ENCODE measurements at regions not wholly inside any gene's neighbourhood (a gene's known extent, or its start where the extent isn't known, plus 50 kb on each side); places are given as distances from the start of the nearest gene placed in this dataset.

GRCh38 chr3:117128872-117129271 lies 419.3 kb downstream of the TUSC7 start:
- no peaks in the 10 kb centered on the region for H3K27me3 ChIP-seq (ENCODE audit: control insufficient read depth in 2 of 2, insufficient read depth in 2 of 2, low read length in 2 of 2)
- no peak for ATAC-seq
- H3K36me3 ChIP-seq (ENCODE audit: control insufficient read depth, insufficient read depth, low read length): no peaks in the 10 kb centered on the region
- H3K27ac ChIP-seq (ENCODE audit: extremely low read depth, low read depth, low read length): no peak overlapping the region
- H3K9me3 ChIP-seq (replicated peaks; ENCODE audit: control insufficient read depth, insufficient read depth, low read depth, low read length): no peaks in the 10 kb centered on the region
- H3K9ac ChIP-seq (ENCODE audit: insufficient read depth in 1 of 2, low read depth in 2 of 2, low read length in 2 of 2): no peak overlapping the region
- H3K9me1 ChIP-seq (ENCODE audit: control insufficient read depth, insufficient read depth, low read length): no peaks in the 10 kb centered on the region
- H3K79me2 ChIP-seq (ENCODE audit: control insufficient read depth, insufficient read depth, low read length): no peaks in the 10 kb centered on the region
- no peaks in the 10 kb centered on the region for H3K4me1 ChIP-seq (replicated peaks in 1 of 2; ENCODE audit: control insufficient read depth in 2 of 2, insufficient read depth in 2 of 2, low read length in 2 of 2)
- no peaks in the 10 kb centered on the region for H4K20me1 ChIP-seq (replicated peaks; ENCODE audit: control insufficient read depth, insufficient read depth, low read length)
- WGBS (ENCODE audit: insufficient coverage, low coverage, missing lambda C conversion rate): 0% methylated on average over 1 of the region's 1 CpG
- POLR2A ChIA-PET: no interaction called here
- no TSS peak for BruUV-seq (replicated peaks)
- TF ChIP-seq MED1 (CRISPR knock-in tag; IDR thresholded peaks at IDR 0.05; ENCODE audit: borderline replicate concordance) (no peak), MBD2 (IDR thresholded peaks at IDR 0.05; ENCODE audit: borderline replicate concordance, low read depth) (no peak), RCOR1 (IDR thresholded peaks at IDR 0.05; ENCODE audit: borderline replicate concordance in 1 of 2, low read depth in 2 of 2, low read length in 2 of 2) (no peak), ZNF282 (CRISPR knock-in tag; IDR thresholded peaks at IDR 0.05) (no peak), AFF4 (CRISPR knock-in tag; IDR thresholded peaks at IDR 0.05) (no peak), YBX1 (IDR thresholded peaks at IDR 0.05) (no peak), BRD4 (IDR thresholded peaks at IDR 0.05) (no peak)
- TF ChIP-seq, protein P1, sequence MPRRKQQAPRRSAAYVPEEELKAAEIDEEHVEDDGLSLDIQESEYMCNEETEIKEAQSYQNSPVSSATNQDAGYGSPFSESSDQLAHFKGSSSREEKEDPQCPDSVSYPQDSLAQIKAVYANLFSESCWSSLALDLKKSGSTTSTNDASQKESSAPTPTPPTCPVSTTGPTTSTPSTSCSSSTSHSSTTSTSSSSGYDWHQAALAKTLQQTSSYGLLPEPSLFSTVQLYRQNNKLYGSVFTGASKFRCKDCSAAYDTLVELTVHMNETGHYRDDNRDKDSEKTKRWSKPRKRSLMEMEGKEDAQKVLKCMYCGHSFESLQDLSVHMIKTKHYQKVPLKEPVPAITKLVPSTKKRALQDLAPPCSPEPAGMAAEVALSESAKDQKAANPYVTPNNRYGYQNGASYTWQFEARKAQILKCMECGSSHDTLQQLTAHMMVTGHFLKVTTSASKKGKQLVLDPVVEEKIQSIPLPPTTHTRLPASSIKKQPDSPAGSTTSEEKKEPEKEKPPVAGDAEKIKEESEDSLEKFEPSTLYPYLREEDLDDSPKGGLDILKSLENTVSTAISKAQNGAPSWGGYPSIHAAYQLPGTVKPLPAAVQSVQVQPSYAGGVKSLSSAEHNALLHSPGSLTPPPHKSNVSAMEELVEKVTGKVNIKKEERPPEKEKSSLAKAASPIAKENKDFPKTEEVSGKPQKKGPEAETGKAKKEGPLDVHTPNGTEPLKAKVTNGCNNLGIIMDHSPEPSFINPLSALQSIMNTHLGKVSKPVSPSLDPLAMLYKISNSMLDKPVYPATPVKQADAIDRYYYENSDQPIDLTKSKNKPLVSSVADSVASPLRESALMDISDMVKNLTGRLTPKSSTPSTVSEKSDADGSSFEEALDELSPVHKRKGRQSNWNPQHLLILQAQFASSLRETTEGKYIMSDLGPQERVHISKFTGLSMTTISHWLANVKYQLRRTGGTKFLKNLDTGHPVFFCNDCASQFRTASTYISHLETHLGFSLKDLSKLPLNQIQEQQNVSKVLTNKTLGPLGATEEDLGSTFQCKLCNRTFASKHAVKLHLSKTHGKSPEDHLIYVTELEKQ (CRISPR knock-in tag; IDR thresholded peaks at IDR 0.05): no peak
- FAIRE-seq: no peak
- H3K4me3 ChIP-seq: no peak overlapping the region
- in situ Hi-C loops (cut with MboI): no loop called here
- intact Hi-C loops (cut with micrococcal nuclease): no loop called here
- H2AFZ ChIP-seq (ENCODE audit: low read depth, low read length): no peak overlapping the region
- DNase-seq (ENCODE audit: extremely low read depth in 1 of 4, low spot score in 3 of 4): no peak
- no peak overlapping the region for H3K4me2 ChIP-seq (ENCODE audit: insufficient read depth, low read length)
- CTCF ChIA-PET (ENCODE audit: low intra/inter-chr PET ratio): no interaction called here

Data from K562 (cell line).